Fibroblast of mammary gland (primary cell): ENCODE measurements at regions not wholly inside any gene's neighbourhood (a gene's known extent, or its start where the extent isn't known, plus 50 kb on each side); places are given as distances from the start of the nearest gene placed in this dataset.

Source experiments
- DNase-seq: peaks from one replicate; pipeline ENCODE4 v3.0.0-alpha.2; 2010; ENCODE audit warnings: low read depth
- H3K4me3 ChIP-seq: 2 replicates; pipeline ENCODE4 v1.5.1; 2011; ENCODE audit warnings: low read depth, mild to moderate bottlenecking, low read length, moderate library complexity; ENCODE audit not compliant: control insufficient read depth
- CTCF ChIP-seq: conservative IDR thresholded peaks from 2 replicates; pipeline ENCODE4 v1.5.1; 2011; ENCODE audit warnings: low read depth, low read length, inconsistent platforms; ENCODE audit not compliant: control insufficient read depth, insufficient read depth

DNA sequence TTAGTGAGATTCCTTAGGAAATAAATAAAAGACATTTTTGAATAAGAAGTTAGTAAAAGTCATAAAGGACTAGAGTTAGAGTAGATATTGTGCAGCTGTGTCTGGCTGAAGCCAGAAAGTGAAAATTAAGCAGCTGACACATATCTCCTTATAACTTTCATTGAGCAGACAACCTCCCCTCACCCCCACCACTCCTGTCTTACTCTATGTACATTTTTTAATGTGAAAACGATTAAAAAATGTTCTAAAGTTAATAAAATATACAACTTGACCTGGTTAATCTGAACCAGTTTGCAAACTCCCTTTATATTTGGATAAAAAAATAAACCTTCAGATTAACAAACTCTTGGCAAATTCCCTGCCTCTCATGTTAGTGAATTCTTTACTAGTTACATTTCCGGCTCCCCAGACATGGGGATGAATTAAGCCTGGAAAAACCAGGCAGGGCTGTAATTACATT, 462.8 kb downstream of the MEIS1 start:
- DNase-seq, result peak; percentile 28
- no peak overlapping the region for H3K4me3 ChIP-seq
- TF ChIP-seq CTCF, result no peak

GRCh38 chr2:66899109-66899508, 464.2 kb downstream of the MEIS1 start:
- DNase-seq, result no peak
- TF ChIP-seq CTCF, result no peak

GRCh38 chr2:66899648-66900047, 464.7 kb downstream of the MEIS1 start:
- no peak for DNase-seq
- TF ChIP-seq CTCF, result no peak
- H3K4me3 ChIP-seq, result no peak overlapping the region

More at GRCh38 chr2:66899109-66899508, 464.2 kb downstream of the MEIS1 start:
- H3K4me3 ChIP-seq, result no peak overlapping the region

- peak; percentile 71 for DNase-seq
- H3K4me3 ChIP-seq, result no peak overlapping the region
- no peak for TF ChIP-seq CTCF
Measured at GRCh38 chr2:66901344-66901743, 466.4 kb downstream of the MEIS1 start.

- no peak for TF ChIP-seq CTCF
- DNase-seq, result no peak
- H3K4me3 ChIP-seq, result no peak overlapping the region
Measured at GRCh38 chr2:66903183-66903582, 468.3 kb downstream of the MEIS1 start.

GRCh38 chr2:66903745-66904465, 469.0 kb downstream of the MEIS1 start:
- H3K4me3 ChIP-seq, result no peak overlapping the region
- DNase-seq, result no peak
- TF ChIP-seq CTCF, result no peak
